A549 (cell line): ENCODE measurements at regions not wholly inside any gene's neighbourhood (a gene's known extent, or its start where the extent isn't known, plus 50 kb on each side); places are given as distances from the start of the nearest gene placed in this dataset.
"Not testable (repeated sequence)": the region's sequence is repeated elsewhere in the genome, so short reads cannot be mapped to it uniquely, and the experiment has no call there.

Source experiments
- CEBPB ChIP-seq, 2 experiments: fragments of >200 bp in 1 of 2; sonication (Bioruptor Twin) in 1 of 2; formaldehyde crosslinking in 1 of 2; IDR thresholded peaks; 2 replicates each; pipeline ENCODE4 v1.6.1; 2012 to 2016
- EP300 ChIP-seq, 2 experiments: fragments of >200 bp; sonication (Bioruptor Twin); formaldehyde crosslinking; IDR thresholded peaks; 2 replicates in 1 of 2; 3 replicates in 1 of 2; pipeline ENCODE4 v1.6.1; 2016 to 2017
- GATA3 ChIP-seq: IDR thresholded peaks from 2 replicates; pipeline ENCODE4 v1.6.1; 2012; ENCODE audit warnings: borderline replicate concordance
- NR3C1 ChIP-seq: fragments of >200 bp; sonication (Bioruptor Twin); formaldehyde crosslinking; IDR thresholded peaks from 3 replicates; pipeline ENCODE4 v1.6.1; 2017
- POLR2A ChIP-seq: IDR thresholded peaks from 2 replicates; pipeline ENCODE4 v1.6.1; 2012; ENCODE audit warnings: mild to moderate bottlenecking, low read length
- RAD21 ChIP-seq, 2 experiments: fragments of >200 bp in 1 of 2; sonication (Bioruptor Twin) in 1 of 2; formaldehyde crosslinking in 1 of 2; IDR thresholded peaks in 1 of 2; conservative IDR thresholded peaks in 1 of 2; 2 replicates in 1 of 2; 3 replicates in 1 of 2; pipeline ENCODE4 v1.6.1; 2012 to 2018; ENCODE audit warnings: inconsistent platforms in 1 of 2
- SMC3 ChIP-seq: fragments of >200 bp; sonication (Bioruptor Twin); formaldehyde crosslinking; IDR thresholded peaks from 3 replicates; pipeline ENCODE4 v1.6.1; 2018; ENCODE audit warnings: inconsistent platforms
- TF ChIP-seq, protein P1 (sequence below): fragments of >200 bp; sonication (Bioruptor Twin); formaldehyde crosslinking; IDR thresholded peaks from 3 replicates; pipeline ENCODE4 v1.5.1; 2016
- TF ChIP-seq, protein P2 (sequence below): fragments of 450-650 bp; IDR thresholded peaks from 2 replicates; pipeline ENCODE4 v1.6.1; 2014; ENCODE audit warnings: antibody characterized with exemption
- TF ChIP-seq, protein P3 (sequence below): fragments of 200-600 bp; sonication (generic); IDR thresholded peaks from 2 replicates; pipeline ENCODE4 v1.6.1; 2016; ENCODE audit warnings: antibody characterized with exemption, mild to moderate bottlenecking, moderate library complexity
- TF ChIP-seq, protein P4 (sequence below): IDR thresholded peaks from 2 replicates; pipeline ENCODE4 v1.6.1; 2012
- TF ChIP-seq, protein P5 (sequence below): IDR thresholded peaks from 2 replicates; pipeline ENCODE4 v1.6.1; 2012

DNA sequence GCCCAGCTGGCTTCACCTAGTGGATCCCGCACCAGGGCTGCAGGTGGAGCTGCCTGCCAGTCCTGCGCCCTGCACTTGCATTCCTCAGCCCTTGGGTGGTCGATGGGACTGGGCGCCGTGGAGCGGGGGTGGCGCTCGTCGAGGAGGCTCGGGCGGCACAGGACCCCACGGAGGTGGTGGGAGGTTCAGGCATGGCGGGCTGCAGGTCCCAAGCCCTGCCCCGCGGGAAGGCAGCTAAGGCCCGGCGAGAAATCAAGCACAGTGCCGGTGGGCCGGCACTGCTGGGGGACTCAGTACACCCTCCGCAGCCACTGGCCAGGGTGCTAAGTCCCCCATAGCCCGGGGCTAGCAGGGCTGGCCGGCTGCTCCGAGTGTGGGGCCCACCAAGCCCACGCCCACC, 167.2 kb upstream of the NDUFV2 start:
- TF ChIP-seq, protein P1, sequence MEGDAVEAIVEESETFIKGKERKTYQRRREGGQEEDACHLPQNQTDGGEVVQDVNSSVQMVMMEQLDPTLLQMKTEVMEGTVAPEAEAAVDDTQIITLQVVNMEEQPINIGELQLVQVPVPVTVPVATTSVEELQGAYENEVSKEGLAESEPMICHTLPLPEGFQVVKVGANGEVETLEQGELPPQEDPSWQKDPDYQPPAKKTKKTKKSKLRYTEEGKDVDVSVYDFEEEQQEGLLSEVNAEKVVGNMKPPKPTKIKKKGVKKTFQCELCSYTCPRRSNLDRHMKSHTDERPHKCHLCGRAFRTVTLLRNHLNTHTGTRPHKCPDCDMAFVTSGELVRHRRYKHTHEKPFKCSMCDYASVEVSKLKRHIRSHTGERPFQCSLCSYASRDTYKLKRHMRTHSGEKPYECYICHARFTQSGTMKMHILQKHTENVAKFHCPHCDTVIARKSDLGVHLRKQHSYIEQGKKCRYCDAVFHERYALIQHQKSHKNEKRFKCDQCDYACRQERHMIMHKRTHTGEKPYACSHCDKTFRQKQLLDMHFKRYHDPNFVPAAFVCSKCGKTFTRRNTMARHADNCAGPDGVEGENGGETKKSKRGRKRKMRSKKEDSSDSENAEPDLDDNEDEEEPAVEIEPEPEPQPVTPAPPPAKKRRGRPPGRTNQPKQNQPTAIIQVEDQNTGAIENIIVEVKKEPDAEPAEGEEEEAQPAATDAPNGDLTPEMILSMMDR, result not testable (repeated sequence)
- TF ChIP-seq SMC3; RAD21 (conservative IDR thresholded peaks at IDR 0.05 in 1 of 2, IDR thresholded peaks at IDR 0.05 in 1 of 2); EP300 (IDR thresholded peaks at IDR 0.05); GATA3; CEBPB (IDR thresholded peaks at IDR 0.05); POLR2A; NR3C1: not testable (repeated sequence)
- TF ChIP-seq, protein P2, sequence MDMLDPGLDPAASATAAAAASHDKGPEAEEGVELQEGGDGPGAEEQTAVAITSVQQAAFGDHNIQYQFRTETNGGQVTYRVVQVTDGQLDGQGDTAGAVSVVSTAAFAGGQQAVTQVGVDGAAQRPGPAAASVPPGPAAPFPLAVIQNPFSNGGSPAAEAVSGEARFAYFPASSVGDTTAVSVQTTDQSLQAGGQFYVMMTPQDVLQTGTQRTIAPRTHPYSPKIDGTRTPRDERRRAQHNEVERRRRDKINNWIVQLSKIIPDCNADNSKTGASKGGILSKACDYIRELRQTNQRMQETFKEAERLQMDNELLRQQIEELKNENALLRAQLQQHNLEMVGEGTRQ, result not testable (repeated sequence)
- TF ChIP-seq, protein P3, sequence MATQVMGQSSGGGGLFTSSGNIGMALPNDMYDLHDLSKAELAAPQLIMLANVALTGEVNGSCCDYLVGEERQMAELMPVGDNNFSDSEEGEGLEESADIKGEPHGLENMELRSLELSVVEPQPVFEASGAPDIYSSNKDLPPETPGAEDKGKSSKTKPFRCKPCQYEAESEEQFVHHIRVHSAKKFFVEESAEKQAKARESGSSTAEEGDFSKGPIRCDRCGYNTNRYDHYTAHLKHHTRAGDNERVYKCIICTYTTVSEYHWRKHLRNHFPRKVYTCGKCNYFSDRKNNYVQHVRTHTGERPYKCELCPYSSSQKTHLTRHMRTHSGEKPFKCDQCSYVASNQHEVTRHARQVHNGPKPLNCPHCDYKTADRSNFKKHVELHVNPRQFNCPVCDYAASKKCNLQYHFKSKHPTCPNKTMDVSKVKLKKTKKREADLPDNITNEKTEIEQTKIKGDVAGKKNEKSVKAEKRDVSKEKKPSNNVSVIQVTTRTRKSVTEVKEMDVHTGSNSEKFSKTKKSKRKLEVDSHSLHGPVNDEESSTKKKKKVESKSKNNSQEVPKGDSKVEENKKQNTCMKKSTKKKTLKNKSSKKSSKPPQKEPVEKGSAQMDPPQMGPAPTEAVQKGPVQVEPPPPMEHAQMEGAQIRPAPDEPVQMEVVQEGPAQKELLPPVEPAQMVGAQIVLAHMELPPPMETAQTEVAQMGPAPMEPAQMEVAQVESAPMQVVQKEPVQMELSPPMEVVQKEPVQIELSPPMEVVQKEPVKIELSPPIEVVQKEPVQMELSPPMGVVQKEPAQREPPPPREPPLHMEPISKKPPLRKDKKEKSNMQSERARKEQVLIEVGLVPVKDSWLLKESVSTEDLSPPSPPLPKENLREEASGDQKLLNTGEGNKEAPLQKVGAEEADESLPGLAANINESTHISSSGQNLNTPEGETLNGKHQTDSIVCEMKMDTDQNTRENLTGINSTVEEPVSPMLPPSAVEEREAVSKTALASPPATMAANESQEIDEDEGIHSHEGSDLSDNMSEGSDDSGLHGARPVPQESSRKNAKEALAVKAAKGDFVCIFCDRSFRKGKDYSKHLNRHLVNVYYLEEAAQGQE, result not testable (repeated sequence)
- TF ChIP-seq, protein P4, sequence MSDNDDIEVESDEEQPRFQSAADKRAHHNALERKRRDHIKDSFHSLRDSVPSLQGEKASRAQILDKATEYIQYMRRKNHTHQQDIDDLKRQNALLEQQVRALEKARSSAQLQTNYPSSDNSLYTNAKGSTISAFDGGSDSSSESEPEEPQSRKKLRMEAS, result not testable (repeated sequence)
- TF ChIP-seq, protein P5, sequence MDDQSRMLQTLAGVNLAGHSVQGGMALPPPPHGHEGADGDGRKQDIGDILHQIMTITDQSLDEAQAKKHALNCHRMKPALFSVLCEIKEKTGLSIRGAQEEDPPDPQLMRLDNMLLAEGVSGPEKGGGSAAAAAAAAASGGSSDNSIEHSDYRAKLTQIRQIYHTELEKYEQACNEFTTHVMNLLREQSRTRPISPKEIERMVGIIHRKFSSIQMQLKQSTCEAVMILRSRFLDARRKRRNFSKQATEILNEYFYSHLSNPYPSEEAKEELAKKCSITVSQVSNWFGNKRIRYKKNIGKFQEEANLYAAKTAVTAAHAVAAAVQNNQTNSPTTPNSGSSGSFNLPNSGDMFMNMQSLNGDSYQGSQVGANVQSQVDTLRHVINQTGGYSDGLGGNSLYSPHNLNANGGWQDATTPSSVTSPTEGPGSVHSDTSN, result not testable (repeated sequence)
